Endodermal cell (in vitro differentiated cells): ENCODE measurements at regions not wholly inside any gene's neighbourhood (a gene's known extent, or its start where the extent isn't known, plus 50 kb on each side); places are given as distances from the start of the nearest gene placed in this dataset.

Experiments used
- DNase-seq: peaks from one replicate; pipeline ENCODE4 v3.0.0-alpha.2; 2017
- H3K27ac ChIP-seq: 2 replicates; pipeline ENCODE4 v1.5.1; 2013; ENCODE audit warnings: mild to moderate bottlenecking, low read depth, low read length, moderate library complexity
- H3K27me3 ChIP-seq: 2 replicates; pipeline ENCODE4 v1.6.1; 2013; ENCODE audit warnings: mild to moderate bottlenecking, low read length, moderate library complexity; ENCODE audit not compliant: insufficient read depth, control insufficient read depth, poor library complexity, severe bottlenecking
- H3K36me3 ChIP-seq: 2 replicates; pipeline ENCODE4 v1.7.0; 2013; ENCODE audit warnings: mild to moderate bottlenecking, low read length, moderate library complexity; ENCODE audit not compliant: control insufficient read depth, insufficient read depth
- H3K4me1 ChIP-seq: one replicate; pipeline ENCODE4 v1.7.0; 2013; ENCODE audit warnings: low read length; ENCODE audit not compliant: control insufficient read depth, insufficient read depth
- H3K4me3 ChIP-seq: 2 replicates; pipeline ENCODE4 v1.5.1; 2013; ENCODE audit warnings: mild to moderate bottlenecking, low read length, moderate library complexity
- H3K9ac ChIP-seq: 2 replicates; pipeline ENCODE4 v1.6.1; 2013; ENCODE audit warnings: mild to moderate bottlenecking, low read length, moderate library complexity; ENCODE audit not compliant: poor library complexity, severe bottlenecking; ENCODE audit errors: extremely low read depth
- H3K9me3 ChIP-seq: 2 replicates; pipeline ENCODE4 v1.6.1; 2013; ENCODE audit warnings: mild to moderate bottlenecking, low read length, moderate library complexity; ENCODE audit not compliant: control insufficient read depth
- H3K27ac Mint-ChIP-seq: 2 replicates; pipeline ENCODE4 v1.8.0; 2020; ENCODE audit warnings: mixed read lengths
- H3K27me3 Mint-ChIP-seq: 2 replicates; pipeline ENCODE4 v1.8.0; 2021; ENCODE audit warnings: mild to moderate bottlenecking, mixed read lengths; ENCODE audit not compliant: insufficient read depth
- H3K36me3 Mint-ChIP-seq: 2 replicates; pipeline ENCODE4 v1.8.0; 2020; ENCODE audit warnings: low read depth, mixed read lengths
- H3K4me1 Mint-ChIP-seq: 2 replicates; pipeline ENCODE4 v1.8.0; 2020; ENCODE audit warnings: mixed read lengths
- H3K4me3 Mint-ChIP-seq: 2 replicates; pipeline ENCODE4 v1.8.0; 2020; ENCODE audit warnings: mild to moderate bottlenecking, moderate library complexity, mixed read lengths
- H3K9me3 Mint-ChIP-seq: 2 replicates; pipeline ENCODE4 v1.8.0; 2020; ENCODE audit warnings: mild to moderate bottlenecking, mixed read lengths
- WGBS, 2 experiments: methylation state at CpG; one replicate each; pipeline versions ENCODE4 v1.1.5 to v1.1.7; 2013; ENCODE audit warnings: missing lambda C conversion rate in 2 of 2, mixed read lengths in 1 of 2; ENCODE audit not compliant: insufficient coverage in 1 of 2, insufficient read length in 1 of 2; 5-methylcytosine and 5-hydroxymethylcytosine counted together
- TF ChIP-seq, protein P1 (sequence below): fragments of 200-600 bp; sonication (generic); conservative IDR thresholded peaks from 2 replicates; pipeline ENCODE4 v1.5.0; 2021; ENCODE audit warnings: antibody characterized with exemption, mild to moderate bottlenecking

DNA sequence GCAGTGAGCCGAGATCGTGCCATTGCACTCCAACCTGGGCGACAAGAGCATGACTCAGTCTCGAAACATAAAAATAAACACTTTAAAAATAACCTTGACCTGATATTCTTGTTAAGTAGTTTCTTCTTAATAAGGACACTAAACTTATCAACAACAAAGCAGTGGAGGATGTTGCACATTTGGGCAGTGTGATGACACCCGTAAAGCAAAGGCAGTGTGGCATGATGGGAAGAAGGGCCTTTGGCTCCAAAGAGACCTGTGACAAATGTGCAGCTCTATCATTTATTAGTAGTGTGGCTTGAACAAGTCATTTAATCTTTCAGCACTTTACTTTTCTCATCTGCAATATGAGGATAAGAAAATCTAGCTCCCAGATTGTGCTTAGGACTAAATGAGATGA, 348.0 kb upstream of the PLD5 start:
- H3K9me3 ChIP-seq, result no peaks in the 10 kb centered on the region
- Mint-ChIP-seq H3K27me3 (no peaks in the 10 kb centered on the region), H3K4me3 (no peak overlapping the region), H3K4me1 (no peaks in the 10 kb centered on the region), H3K27ac (no peak overlapping the region), H3K9me3 (no peaks in the 10 kb centered on the region), H3K36me3 (no peaks in the 10 kb centered on the region)
- no peaks in the 10 kb centered on the region for H3K27me3 ChIP-seq
- H3K4me3 ChIP-seq, result no peak overlapping the region
- H3K9ac ChIP-seq, result no peak overlapping the region
- no peak for DNase-seq
- TF ChIP-seq, protein P1, sequence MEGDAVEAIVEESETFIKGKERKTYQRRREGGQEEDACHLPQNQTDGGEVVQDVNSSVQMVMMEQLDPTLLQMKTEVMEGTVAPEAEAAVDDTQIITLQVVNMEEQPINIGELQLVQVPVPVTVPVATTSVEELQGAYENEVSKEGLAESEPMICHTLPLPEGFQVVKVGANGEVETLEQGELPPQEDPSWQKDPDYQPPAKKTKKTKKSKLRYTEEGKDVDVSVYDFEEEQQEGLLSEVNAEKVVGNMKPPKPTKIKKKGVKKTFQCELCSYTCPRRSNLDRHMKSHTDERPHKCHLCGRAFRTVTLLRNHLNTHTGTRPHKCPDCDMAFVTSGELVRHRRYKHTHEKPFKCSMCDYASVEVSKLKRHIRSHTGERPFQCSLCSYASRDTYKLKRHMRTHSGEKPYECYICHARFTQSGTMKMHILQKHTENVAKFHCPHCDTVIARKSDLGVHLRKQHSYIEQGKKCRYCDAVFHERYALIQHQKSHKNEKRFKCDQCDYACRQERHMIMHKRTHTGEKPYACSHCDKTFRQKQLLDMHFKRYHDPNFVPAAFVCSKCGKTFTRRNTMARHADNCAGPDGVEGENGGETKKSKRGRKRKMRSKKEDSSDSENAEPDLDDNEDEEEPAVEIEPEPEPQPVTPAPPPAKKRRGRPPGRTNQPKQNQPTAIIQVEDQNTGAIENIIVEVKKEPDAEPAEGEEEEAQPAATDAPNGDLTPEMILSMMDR, result no peak
- no peaks in the 10 kb centered on the region for H3K36me3 ChIP-seq
- WGBS, 2 experiments, result 93 to 98% methylated on average over 2 to 5 of the region's 5 CpGs
- no peaks in the 10 kb centered on the region for H3K4me1 ChIP-seq
- H3K27ac ChIP-seq, result no peak overlapping the region

DNA sequence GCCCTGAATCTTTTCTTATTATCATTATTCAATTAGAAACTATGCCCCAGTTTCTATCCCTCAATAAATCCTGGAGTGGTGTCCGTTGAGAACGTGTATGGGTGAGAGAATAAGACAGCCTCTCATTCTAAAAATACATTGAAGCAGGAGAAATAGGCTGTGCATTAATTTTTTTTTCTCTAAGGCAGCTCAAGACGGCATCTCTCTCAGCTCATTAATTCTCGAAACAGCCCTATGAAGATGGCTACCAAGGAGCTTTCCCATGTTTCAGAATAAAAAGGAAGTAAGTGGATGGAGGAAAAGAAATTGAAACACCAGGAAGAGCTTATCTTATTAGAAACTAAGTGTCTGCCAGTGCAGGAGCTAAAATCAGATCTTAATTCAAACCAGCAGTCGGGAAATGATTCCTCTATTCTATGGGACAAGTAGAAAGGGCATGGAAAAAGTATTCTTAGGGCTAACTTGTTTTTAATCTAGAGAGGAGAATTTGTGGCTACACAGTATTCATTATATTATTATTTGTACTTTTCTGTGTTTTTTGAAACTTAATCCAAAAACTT, 347.1 kb upstream of the PLD5 start:
- H3K4me1 ChIP-seq, result no peaks in the 10 kb centered on the region
- Mint-ChIP-seq H3K4me3 (no peak overlapping the region), H3K27me3 (no peaks in the 10 kb centered on the region), H3K36me3 (no peaks in the 10 kb centered on the region), H3K4me1 (peaks cover 3% of the 10 kb centered on the region), H3K9me3 (no peaks in the 10 kb centered on the region), H3K27ac (no peak overlapping the region)
- TF ChIP-seq, protein P1, result no peak
- 80 to 93% methylated on average over 1 to 5 of the region's 5 CpGs for WGBS, 2 experiments
- no peaks in the 10 kb centered on the region for H3K9me3 ChIP-seq
- no peaks in the 10 kb centered on the region for H3K27me3 ChIP-seq
- H3K27ac ChIP-seq, result no peak overlapping the region
- no peak overlapping the region for H3K9ac ChIP-seq
- no peak overlapping the region for H3K4me3 ChIP-seq
- no peaks in the 10 kb centered on the region for H3K36me3 ChIP-seq
- no peak for DNase-seq

DNA sequence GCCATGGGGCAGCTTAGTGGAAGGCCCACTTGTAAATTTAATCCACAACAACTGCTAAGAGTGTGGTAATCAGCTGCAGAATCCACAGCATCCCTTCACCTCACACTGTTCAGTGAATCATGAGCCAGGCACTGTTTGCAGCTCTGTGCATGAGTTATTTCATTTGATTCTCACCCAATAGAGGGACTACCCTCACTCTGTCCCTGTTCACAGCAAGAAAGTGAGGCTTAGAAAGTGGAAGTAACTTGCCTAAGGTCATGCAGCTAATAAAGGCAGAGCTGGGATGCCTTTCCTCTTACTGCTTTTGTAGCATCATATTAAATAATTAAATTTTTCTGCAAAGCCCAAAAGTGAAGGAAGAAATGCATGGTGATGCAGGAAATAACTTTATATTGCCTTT, 346.5 kb upstream of the PLD5 start:
- no peak overlapping the region for H3K27ac ChIP-seq
- Mint-ChIP-seq H3K36me3 (no peaks in the 10 kb centered on the region), H3K4me3 (no peak overlapping the region), H3K27me3 (no peaks in the 10 kb centered on the region), H3K27ac (no peak overlapping the region), H3K9me3 (no peaks in the 10 kb centered on the region), H3K4me1 (peaks cover 5% of the 10 kb centered on the region)
- H3K4me3 ChIP-seq, result no peak overlapping the region
- H3K27me3 ChIP-seq, result no peaks in the 10 kb centered on the region
- no peaks in the 10 kb centered on the region for H3K4me1 ChIP-seq
- DNase-seq, result no peak
- H3K9ac ChIP-seq, result no peak overlapping the region
- no peaks in the 10 kb centered on the region for H3K9me3 ChIP-seq
- H3K36me3 ChIP-seq, result no peaks in the 10 kb centered on the region
- TF ChIP-seq, protein P1, result no peak
